ENCODE measurements at regions not wholly inside any gene's neighbourhood (a gene's known extent, or its start where the extent isn't known, plus 50 kb on each side); places are given as distances from the start of the nearest gene placed in this dataset.

DNA sequence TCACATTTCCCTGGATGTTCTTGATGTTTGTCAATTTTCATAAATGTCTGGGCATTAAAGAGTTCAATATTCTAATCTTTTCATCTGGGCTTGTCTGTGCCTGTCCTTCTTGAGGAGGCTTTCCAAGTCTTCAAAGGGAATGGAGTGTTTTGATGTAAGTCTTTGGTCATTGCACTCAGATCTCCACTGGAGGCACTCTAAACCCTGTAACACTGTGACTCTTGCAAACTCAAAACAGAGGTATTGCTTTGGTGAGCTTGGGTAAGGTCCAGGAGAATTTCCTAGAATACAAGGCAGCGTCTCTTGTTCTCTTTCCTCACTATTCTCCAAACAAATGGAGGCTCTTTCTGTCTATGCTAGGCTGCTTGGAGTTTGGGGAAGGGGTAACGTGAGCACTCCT is 1118.1 kb upstream of the PABPC4L start:
- TF ChIP-seq POLR2AphosphoS5 (IDR thresholded peaks at IDR 0.05; ENCODE audit: borderline replicate concordance, low read depth, low read length) (no peak), EZH2 (IDR thresholded peaks at IDR 0.05) (no peak), FOXP2 (optimal IDR thresholded peaks at IDR 0.05; ENCODE audit: control extremely low read depth, extremely low read length, insufficient read depth) (no peak)

Data from SK-N-MC (cell line).